Liver (tissue), 8 donors: ENCODE measurements at regions not wholly inside any gene's neighbourhood (a gene's known extent, or its start where the extent isn't known, plus 50 kb on each side); places are given as distances from the start of the nearest gene placed in this dataset.

Experiments used
- DNase-seq: peaks from one replicate; pipeline ENCODE4 v3.0.0-alpha.2; 2017; ENCODE audit warnings: low spot score
- H3K27ac ChIP-seq, 2 donors: one replicate each; pipeline ENCODE4 v1.7.0; 2013; ENCODE audit warnings: inconsistent platforms in 2 of 2, low read length in 2 of 2, control low read depth in 1 of 2, low read depth in 1 of 2, mild to moderate bottlenecking in 1 of 2
- H3K27me3 ChIP-seq, 4 donors: one replicate each; pipeline versions ENCODE4 v1.6.1 to v1.7.0; 2013; ENCODE audit warnings: low read length in 3 of 4, inconsistent platforms in 1 of 4, mild to moderate bottlenecking in 1 of 4, moderate library complexity in 1 of 4; ENCODE audit not compliant: control insufficient read depth in 4 of 4, insufficient read depth in 4 of 4
- H3K36me3 ChIP-seq, 4 donors: one replicate each; pipeline versions ENCODE4 v1.6.1 to v1.7.0; 2013; ENCODE audit warnings: low read length in 3 of 4, mild to moderate bottlenecking in 3 of 4, low read depth in 1 of 4, moderate library complexity in 1 of 4; ENCODE audit not compliant: control insufficient read depth in 4 of 4, insufficient read depth in 3 of 4
- H3K4me1 ChIP-seq, 4 donors: one replicate each; pipeline versions ENCODE4 v1.6.1 to v1.7.0; 2013; ENCODE audit warnings: low read length in 3 of 4, mild to moderate bottlenecking in 3 of 4, moderate library complexity in 1 of 4; ENCODE audit not compliant: control insufficient read depth in 4 of 4, insufficient read depth in 4 of 4
- H3K4me3 ChIP-seq, 3 donors: one replicate each; pipeline versions ENCODE4 v1.6.1 to v1.7.0; 2013; ENCODE audit warnings: low read length in 3 of 3, control low read depth in 1 of 3, low read depth in 1 of 3, mild to moderate bottlenecking in 1 of 3
- H3K9ac ChIP-seq, 2 donors: one replicate each; pipeline ENCODE4 v1.7.0; 2013; ENCODE audit warnings: low read length in 2 of 2, mild to moderate bottlenecking in 2 of 2, moderate library complexity in 2 of 2, control low read depth in 1 of 2, low read depth in 1 of 2
- H3K9me3 ChIP-seq, 4 donors: one replicate each; pipeline versions ENCODE4 v1.6.1 to v1.7.0; 2013; ENCODE audit warnings: low read length in 3 of 4; ENCODE audit not compliant: control insufficient read depth in 4 of 4
- EGR1 ChIP-seq, 2 donors: IDR thresholded peaks; 2 replicates each; pipeline ENCODE4 v1.6.1; 2016 to 2018; ENCODE audit warnings: antibody characterized with exemption in 2 of 2, low read depth in 2 of 2
- FOXA1 ChIP-seq: IDR thresholded peaks from 2 replicates; pipeline ENCODE4 v1.6.1; 2016; ENCODE audit warnings: antibody characterized with exemption
- FOXA2 ChIP-seq: IDR thresholded peaks from 2 replicates; pipeline ENCODE4 v1.6.1; 2016; ENCODE audit warnings: antibody characterized with exemption
- GABPA ChIP-seq, 2 donors: IDR thresholded peaks in 1 of 2; conservative IDR thresholded peaks in 1 of 2; 2 replicates each; pipeline ENCODE4 v1.6.1; 2016; ENCODE audit warnings: antibody characterized with exemption in 2 of 2, mild to moderate bottlenecking in 1 of 2, moderate library complexity in 1 of 2
- HNF4A ChIP-seq, 2 donors: conservative IDR thresholded peaks; 2 replicates each; pipeline ENCODE4 v1.6.1; 2016; ENCODE audit warnings: antibody characterized with exemption in 2 of 2, mild to moderate bottlenecking in 2 of 2
- HNF4G ChIP-seq: IDR thresholded peaks from 2 replicates; pipeline ENCODE4 v1.6.1; 2016; ENCODE audit warnings: antibody characterized with exemption
- JUND ChIP-seq, 2 donors: IDR thresholded peaks; 2 replicates each; pipeline ENCODE4 v1.6.1; 2016; ENCODE audit warnings: antibody characterized with exemption in 2 of 2
- NR2F2 ChIP-seq: IDR thresholded peaks from 2 replicates; pipeline ENCODE4 v1.6.1; 2016; ENCODE audit warnings: antibody characterized with exemption
- RAD21 ChIP-seq, 2 donors: IDR thresholded peaks; 2 replicates each; pipeline ENCODE4 v1.6.1; 2016; ENCODE audit warnings: antibody characterized with exemption in 2 of 2, mild to moderate bottlenecking in 2 of 2
- RXRA ChIP-seq, 2 donors: IDR thresholded peaks; 2 replicates each; pipeline ENCODE4 v1.6.1; 2017 to 2018; ENCODE audit warnings: antibody characterized with exemption in 2 of 2, mild to moderate bottlenecking in 1 of 2
- SP1 ChIP-seq: IDR thresholded peaks from 2 replicates; pipeline ENCODE4 v1.6.1; 2018; ENCODE audit warnings: antibody characterized with exemption, mild to moderate bottlenecking
- TAF1 ChIP-seq: conservative IDR thresholded peaks from 2 replicates; pipeline ENCODE4 v1.6.1; 2016; ENCODE audit warnings: antibody characterized with exemption, mild to moderate bottlenecking
- YY1 ChIP-seq: IDR thresholded peaks from 2 replicates; pipeline ENCODE4 v1.6.1; 2016; ENCODE audit warnings: antibody characterized with exemption, mild to moderate bottlenecking
- WGBS: extraction: QIAGEN DNeasy Blood & Tissue Kit; methylation state at CpG from one replicate; pipeline ENCODE4 v1.1.7; 2013; 5-methylcytosine and 5-hydroxymethylcytosine counted together
- TF ChIP-seq, protein P1 (sequence below): IDR thresholded peaks from 2 replicates; pipeline ENCODE4 v1.6.1; 2016; ENCODE audit warnings: antibody characterized with exemption
- TF ChIP-seq, protein P2 (sequence below): IDR thresholded peaks from 2 replicates; pipeline ENCODE4 v1.6.1; 2016; ENCODE audit warnings: antibody characterized with exemption
- TF ChIP-seq, protein P3 (sequence below): fragments of 150-350 bp; IDR thresholded peaks from 2 replicates; pipeline ENCODE4 v1.5.1; 2017; ENCODE audit warnings: improper control_type of control experiment, low read depth, low read length; ENCODE audit not compliant: missing input control
- TF ChIP-seq, protein P4 (sequence below): IDR thresholded peaks from 2 replicates; pipeline ENCODE4 v1.6.1; 2016; ENCODE audit warnings: antibody characterized with exemption, mild to moderate bottlenecking
- TF ChIP-seq, protein P5 (sequence below): IDR thresholded peaks from 2 replicates; pipeline ENCODE4 v1.6.1; 2016; ENCODE audit warnings: antibody characterized with exemption
- donor health status: healthy.
- donor health status: healthy.
- donor health status: healthy.
- donor health status: healthy.
- donor health status: healthy.

DNA sequence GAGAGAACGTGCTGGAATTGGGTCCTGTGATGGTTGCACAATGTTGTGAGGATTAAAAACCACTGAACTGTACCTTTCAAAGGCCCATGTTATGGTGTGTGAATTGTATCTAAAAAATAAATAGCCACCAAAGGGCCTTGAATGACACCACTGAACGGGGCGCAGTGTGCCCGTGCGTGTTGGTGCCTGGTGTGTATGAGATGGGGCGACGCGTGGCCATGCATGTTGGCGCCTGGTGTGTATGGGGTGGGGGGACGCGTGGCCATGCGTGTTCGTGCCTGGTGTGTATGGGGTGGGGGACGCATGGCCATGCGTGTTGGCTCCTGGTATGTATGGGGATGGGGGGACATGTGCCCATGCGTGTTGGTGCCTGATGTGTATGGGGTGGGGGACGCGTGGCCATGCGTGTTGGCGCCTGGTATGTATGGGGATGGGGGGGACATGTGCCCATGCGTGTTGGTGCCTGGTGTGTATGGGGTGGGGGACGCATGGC lies 66.6 kb upstream of the HELT start:
- WGBS = 92% methylated on average over 22 of the region's 22 CpGs
- DNase-seq = no peak
- TF ChIP-seq TAF1 (no peak), EGR1 (IDR thresholded peaks at IDR 0.05; ENCODE audit: low read depth in 2 of 2) (no peak), RXRA (IDR thresholded peaks at IDR 0.05) (no peak), JUND (IDR thresholded peaks at IDR 0.05) (no peak), NR2F2 (no peak), YY1 (no peak), RAD21 (IDR thresholded peaks at IDR 0.05) (no peak), SP1 (no peak), HNF4G (no peak), FOXA1 (no peak), HNF4A (conservative IDR thresholded peaks at IDR 0.05) (no peak), FOXA2 (no peak), GABPA (IDR thresholded peaks at IDR 0.05 in 1 of 2, conservative IDR thresholded peaks at IDR 0.05 in 1 of 2) (no peak)
- TF ChIP-seq, protein P1, sequence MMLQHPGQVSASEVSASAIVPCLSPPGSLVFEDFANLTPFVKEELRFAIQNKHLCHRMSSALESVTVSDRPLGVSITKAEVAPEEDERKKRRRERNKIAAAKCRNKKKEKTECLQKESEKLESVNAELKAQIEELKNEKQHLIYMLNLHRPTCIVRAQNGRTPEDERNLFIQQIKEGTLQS = no peak
- TF ChIP-seq, protein P2, sequence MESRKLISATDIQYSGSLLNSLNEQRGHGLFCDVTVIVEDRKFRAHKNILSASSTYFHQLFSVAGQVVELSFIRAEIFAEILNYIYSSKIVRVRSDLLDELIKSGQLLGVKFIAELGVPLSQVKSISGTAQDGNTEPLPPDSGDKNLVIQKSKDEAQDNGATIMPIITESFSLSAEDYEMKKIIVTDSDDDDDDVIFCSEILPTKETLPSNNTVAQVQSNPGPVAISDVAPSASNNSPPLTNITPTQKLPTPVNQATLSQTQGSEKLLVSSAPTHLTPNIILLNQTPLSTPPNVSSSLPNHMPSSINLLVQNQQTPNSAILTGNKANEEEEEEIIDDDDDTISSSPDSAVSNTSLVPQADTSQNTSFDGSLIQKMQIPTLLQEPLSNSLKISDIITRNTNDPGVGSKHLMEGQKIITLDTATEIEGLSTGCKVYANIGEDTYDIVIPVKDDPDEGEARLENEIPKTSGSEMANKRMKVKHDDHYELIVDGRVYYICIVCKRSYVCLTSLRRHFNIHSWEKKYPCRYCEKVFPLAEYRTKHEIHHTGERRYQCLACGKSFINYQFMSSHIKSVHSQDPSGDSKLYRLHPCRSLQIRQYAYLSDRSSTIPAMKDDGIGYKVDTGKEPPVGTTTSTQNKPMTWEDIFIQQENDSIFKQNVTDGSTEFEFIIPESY = no peak
- TF ChIP-seq, protein P3, sequence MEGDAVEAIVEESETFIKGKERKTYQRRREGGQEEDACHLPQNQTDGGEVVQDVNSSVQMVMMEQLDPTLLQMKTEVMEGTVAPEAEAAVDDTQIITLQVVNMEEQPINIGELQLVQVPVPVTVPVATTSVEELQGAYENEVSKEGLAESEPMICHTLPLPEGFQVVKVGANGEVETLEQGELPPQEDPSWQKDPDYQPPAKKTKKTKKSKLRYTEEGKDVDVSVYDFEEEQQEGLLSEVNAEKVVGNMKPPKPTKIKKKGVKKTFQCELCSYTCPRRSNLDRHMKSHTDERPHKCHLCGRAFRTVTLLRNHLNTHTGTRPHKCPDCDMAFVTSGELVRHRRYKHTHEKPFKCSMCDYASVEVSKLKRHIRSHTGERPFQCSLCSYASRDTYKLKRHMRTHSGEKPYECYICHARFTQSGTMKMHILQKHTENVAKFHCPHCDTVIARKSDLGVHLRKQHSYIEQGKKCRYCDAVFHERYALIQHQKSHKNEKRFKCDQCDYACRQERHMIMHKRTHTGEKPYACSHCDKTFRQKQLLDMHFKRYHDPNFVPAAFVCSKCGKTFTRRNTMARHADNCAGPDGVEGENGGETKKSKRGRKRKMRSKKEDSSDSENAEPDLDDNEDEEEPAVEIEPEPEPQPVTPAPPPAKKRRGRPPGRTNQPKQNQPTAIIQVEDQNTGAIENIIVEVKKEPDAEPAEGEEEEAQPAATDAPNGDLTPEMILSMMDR = no peak
- TF ChIP-seq, protein P4, sequence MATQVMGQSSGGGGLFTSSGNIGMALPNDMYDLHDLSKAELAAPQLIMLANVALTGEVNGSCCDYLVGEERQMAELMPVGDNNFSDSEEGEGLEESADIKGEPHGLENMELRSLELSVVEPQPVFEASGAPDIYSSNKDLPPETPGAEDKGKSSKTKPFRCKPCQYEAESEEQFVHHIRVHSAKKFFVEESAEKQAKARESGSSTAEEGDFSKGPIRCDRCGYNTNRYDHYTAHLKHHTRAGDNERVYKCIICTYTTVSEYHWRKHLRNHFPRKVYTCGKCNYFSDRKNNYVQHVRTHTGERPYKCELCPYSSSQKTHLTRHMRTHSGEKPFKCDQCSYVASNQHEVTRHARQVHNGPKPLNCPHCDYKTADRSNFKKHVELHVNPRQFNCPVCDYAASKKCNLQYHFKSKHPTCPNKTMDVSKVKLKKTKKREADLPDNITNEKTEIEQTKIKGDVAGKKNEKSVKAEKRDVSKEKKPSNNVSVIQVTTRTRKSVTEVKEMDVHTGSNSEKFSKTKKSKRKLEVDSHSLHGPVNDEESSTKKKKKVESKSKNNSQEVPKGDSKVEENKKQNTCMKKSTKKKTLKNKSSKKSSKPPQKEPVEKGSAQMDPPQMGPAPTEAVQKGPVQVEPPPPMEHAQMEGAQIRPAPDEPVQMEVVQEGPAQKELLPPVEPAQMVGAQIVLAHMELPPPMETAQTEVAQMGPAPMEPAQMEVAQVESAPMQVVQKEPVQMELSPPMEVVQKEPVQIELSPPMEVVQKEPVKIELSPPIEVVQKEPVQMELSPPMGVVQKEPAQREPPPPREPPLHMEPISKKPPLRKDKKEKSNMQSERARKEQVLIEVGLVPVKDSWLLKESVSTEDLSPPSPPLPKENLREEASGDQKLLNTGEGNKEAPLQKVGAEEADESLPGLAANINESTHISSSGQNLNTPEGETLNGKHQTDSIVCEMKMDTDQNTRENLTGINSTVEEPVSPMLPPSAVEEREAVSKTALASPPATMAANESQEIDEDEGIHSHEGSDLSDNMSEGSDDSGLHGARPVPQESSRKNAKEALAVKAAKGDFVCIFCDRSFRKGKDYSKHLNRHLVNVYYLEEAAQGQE = no peak

DNA sequence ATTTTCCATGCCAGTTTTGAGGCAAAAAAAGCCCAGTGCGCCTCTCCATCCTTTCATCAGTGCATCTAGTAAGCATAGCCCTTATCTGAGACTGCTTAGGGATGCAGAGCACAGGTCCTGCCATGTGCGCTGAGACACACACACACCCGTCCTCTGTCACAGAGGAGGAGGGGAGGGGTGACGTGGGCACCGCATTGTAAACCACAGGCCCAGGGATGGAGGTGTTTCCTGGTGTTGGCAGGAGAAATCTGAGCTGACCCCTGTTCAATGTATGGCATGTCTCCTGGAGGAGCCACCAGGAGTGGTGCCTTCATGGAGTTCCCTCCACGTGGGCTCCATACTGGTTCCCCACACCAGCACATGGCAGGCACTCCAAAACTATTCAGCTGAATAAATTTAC lies 65.8 kb upstream of the HELT start:
- Histone ChIP-seq H3K27me3 (no peaks in the 10 kb centered on the region), H3K9ac (no peak overlapping the region), H3K27ac (no peak overlapping the region), H3K9me3 (no peaks in the 10 kb centered on the region), H3K4me1 (peaks cover 0 to 9% (median 4%) of the 10 kb centered on the region in 4 donors), H3K36me3 (no peaks in the 10 kb centered on the region), H3K4me3 (no peak overlapping the region)
- WGBS = 82% methylated on average over 6 of the region's 6 CpGs
- DNase-seq = no peak
- no peak for TF ChIP-seq YY1
- TF ChIP-seq, protein P5, sequence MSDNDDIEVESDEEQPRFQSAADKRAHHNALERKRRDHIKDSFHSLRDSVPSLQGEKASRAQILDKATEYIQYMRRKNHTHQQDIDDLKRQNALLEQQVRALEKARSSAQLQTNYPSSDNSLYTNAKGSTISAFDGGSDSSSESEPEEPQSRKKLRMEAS = no peak

More for the DNA sequence above, 66.6 kb upstream of the HELT start:
- Histone ChIP-seq H3K9ac (no peak overlapping the region), H3K4me1 (peaks cover 0 to 9% (median 4%) of the 10 kb centered on the region in 4 donors), H3K27ac (no peak overlapping the region), H3K27me3 (no peaks in the 10 kb centered on the region), H3K9me3 (no peaks in the 10 kb centered on the region), H3K36me3 (no peaks in the 10 kb centered on the region), H3K4me3 (no peak overlapping the region)
